HG03103 (cell line): ENCODE measurements at regions not wholly inside any gene's neighbourhood (a gene's known extent, or its start where the extent isn't known, plus 50 kb on each side); places are given as distances from the start of the nearest gene placed in this dataset.

Source experiments
- ATAC-seq: cut with Tn5 transposase; IDR thresholded peaks from one replicate; pipeline ENCODE4 v1.9.1; 2021; ENCODE audit warnings: low read depth; ENCODE audit not compliant: unreplicated experiment

GRCh38 chr9:85268131-85268530 lies 473.6 kb downstream of the AGTPBP1 start:
- ATAC-seq, result no peak

DNA sequence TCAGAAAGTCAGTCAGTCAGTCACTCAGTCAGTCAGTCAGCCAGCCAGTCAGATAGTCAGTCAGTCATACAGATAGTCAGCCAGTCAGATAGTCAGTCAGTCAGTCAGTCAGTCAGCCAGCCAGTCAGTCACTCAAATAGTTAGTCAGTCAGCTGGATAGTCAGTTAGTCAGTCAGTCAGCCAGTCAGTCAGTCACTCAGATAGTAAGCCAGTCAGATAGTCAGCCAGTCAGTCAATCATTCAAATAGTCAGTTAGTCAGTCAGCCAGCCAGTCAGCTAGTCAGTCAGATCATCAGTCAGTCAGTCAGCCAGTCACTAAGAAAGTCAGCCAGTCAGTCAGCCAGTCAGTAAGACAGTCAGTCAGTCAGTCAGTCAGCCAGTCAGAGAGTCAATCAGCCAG lies 477.1 kb downstream of the AGTPBP1 start:
- ATAC-seq, result no peak

DNA sequence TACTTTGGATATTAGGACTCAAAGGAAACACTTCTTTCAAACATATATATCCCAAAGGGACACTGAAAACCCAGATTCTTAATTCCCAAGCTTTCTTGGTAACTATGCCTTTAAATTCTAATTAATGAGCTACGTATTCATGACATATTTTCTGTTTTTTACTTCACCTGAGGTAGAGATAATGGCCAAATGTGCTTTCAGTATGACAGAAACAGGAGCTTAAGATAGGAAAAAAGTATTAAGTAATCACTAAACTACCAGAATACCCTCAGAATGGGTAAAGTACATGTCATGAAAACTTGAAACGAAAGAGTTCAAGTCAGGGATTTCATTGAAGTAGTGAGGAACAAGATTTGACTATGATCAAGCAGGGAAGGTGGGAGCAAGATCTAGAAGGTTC lies 478.5 kb downstream of the AGTPBP1 start:
- no peak for ATAC-seq

DNA sequence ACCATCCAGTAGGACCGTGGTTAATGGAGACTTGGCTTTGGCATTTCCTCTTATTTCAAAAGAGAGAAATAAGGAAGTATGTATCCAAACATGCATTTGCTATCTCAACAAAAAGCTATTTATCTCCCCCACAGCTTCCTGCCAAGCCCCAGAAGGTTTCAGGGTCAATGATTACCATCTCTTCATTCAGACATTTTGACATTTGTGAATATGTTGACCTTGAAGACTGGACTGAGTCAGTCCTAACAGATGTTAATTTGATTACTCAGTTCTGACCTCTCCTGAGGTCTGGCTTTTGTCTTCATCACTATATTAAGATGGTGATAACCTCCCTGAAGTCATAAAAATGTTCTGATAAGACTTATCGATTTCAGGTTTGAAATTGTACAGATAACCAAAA lies 479.4 kb downstream of the AGTPBP1 start:
- ATAC-seq, result no peak

DNA sequence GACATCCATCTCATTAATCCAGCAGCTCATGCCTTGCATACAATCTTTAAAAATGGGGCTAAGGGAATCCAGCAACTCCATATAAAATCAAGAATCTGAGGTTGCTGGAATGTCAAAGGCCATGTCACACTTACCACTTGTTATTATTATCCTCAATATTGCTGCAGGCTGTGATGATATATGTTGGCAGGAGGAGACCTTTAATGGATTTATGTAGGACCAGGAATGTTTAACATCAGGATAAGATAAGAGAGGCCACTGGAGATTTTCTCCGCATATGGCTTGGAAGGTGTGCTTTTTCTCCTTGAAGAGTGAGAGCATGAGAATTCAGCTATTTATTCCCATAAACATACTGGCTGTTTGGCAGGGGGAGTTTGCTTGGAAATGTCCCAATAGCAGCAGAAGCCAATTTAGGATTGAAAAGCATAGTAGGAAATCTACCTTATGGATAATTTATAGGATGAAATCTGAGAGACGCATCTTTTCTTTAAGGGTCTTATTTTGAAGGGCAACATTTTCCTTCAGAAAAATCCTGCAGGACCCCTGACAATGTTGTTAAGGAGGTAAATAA lies 481.4 kb downstream of the AGTPBP1 start:
- no peak for ATAC-seq

- ATAC-seq, result no peak
Observed at GRCh38 chr9:85258823-85259370, 482.9 kb downstream of the AGTPBP1 start.

DNA sequence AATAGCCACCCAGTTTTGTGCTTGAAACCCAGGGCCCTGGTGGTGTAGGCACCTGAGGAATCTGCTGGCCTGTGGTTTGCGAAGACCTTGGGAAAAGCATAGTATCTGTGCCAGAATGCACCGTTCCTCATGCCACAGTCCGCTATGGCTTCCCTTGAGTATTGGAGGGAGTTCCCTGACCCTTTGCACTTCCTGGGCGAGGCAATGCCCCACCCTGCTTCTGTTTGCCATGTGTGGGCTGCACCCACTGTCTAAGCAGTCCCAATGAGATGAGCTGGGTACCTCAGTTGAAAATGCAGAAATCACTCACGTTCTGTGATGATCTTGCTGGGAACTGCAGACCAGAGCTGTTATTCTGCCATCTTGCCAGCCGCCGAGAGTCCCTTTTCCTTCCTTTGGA lies 483.5 kb downstream of the AGTPBP1 start:
- no peak for ATAC-seq

DNA sequence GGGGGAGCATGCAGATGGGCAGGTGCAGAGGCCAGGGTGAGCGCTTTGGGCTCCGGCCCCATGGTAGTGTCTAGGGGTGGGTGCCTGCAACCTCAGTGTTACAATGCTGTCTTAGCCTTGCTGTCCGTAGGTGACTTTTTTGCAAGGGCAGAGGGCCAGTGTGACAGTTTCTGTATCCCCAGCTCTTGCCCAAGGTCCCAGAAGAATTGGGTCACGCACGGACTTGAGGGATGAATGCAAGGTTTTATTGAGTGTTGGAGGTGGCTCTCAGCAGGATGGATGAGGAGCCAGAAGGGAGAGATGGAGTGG lies 492.5 kb downstream of the AGTPBP1 start:
- no peak for ATAC-seq

- ATAC-seq, result no peak
Observed at GRCh38 chr9:85248514-85249312, 493.0 kb downstream of the AGTPBP1 start.

GRCh38 chr9:85246541-85246940 lies 495.2 kb downstream of the AGTPBP1 start:
- no peak for ATAC-seq

- ATAC-seq, result no peak
Observed at GRCh38 chr9:85244856-85245255, 496.9 kb downstream of the AGTPBP1 start.

GRCh38 chr9:85243977-85244376 lies 497.8 kb downstream of the AGTPBP1 start:
- ATAC-seq, result no peak

- ATAC-seq, result no peak
Observed at GRCh38 chr9:85237478-85237877, 504.3 kb downstream of the AGTPBP1 start.

DNA sequence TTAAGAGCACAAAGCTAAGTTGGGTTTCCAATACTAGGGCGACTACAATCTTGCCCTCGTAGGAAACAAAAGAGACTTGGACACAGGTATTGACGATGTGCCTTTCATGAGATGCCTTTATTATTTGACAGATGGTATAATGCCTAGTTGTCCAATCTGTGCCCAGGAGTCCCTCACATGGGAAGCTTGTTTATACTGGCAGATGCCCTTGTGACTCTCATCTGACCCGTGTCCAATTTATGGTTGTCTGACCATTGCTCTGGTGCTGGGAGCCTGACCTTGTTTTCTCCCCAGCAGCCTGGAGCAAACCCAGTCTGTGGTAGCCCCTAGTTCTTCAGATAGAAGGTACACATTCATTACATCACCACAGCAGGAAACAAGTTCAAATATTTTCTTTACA lies 511.7 kb downstream of the AGTPBP1 start:
- no peak for ATAC-seq

DNA sequence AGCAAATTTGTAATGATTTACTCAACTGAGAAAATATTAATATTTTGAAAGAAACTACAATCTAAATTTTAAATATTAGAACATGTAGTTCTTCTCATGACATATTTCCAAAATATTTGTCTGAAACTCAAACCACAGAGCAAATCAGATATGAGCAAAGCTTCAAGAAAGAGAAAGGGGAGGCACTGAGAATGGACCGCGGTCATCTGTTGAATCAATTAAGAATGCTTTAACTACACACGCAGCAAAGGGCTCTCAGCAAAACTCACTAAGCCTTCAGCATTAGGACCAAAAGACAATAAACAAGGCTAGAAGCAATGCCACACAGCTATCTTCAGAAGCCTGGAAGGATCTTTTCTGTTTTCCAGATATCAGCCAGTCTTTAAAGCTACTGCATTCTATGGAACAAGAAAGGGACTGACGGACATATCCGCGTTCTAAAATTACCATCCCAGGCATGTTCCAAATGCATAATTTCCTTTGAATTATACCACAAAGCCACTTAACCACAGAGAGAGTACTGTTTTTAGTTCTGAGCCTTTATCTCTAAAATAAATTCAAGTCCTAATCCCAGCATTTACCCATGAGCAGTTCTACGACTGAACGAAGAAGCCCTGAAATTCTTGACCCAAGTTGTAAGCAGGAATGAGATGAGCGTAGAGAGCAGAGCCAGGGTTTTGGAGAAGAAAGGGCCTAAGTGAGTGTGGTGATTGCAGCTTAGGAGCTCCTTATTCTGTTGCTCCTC lies 513.5 kb downstream of the AGTPBP1 start:
- no peak for ATAC-seq

GRCh38 chr9:85225180-85225579 lies 516.6 kb downstream of the AGTPBP1 start:
- ATAC-seq, result no peak

- no peak for ATAC-seq
Observed at GRCh38 chr9:85224729-85225128, 517.0 kb downstream of the AGTPBP1 start.

DNA sequence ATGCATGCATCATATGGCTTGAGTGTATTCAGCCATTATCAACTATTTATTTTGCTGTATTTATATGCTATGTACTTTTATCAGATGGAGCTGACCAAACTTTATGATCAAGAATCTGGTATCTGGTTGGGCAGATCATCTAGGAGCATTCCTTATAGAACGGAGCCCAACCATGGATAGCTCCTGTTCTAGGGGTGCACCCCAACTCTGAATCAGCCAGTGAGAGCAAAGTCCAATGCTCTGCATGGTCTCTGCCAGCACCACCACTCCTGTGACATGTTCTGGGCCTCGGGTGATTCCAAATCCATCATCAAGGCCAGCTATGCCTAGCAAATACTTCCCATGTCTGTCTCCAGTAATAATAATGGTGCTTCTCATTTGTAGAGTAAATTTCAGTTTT lies 517.5 kb downstream of the AGTPBP1 start:
- no peak for ATAC-seq

DNA sequence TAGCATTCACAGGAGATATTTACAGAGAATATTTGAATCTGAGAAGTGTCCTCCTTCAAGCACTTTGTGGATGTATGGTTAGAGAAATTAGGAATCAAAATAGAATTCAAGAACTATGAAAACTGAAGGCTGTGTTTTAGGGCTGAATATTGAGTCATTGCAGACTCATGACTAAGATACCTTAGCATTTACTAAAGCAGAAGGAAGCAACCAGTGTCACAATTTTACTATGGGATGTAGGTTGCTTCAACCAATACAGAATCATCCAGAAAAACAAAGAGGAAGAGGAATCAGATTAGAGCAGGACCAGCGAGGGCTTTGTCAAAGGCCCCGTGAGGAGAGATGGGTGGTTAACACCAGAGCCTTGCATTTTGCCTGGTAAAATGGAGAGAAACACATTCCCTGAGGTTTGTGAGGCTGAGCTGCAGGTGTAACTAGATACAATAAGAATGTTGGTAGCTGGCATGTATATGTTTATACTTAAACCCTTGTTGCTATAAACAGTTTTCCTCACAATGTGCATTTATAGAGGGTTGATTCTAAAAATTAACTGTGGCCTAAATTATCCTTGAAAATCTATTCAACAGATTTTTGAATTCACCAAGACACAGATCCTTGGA lies 518.1 kb downstream of the AGTPBP1 start:
- no peak for ATAC-seq

- ATAC-seq, result no peak
Observed at GRCh38 chr9:85216601-85217000, 525.2 kb downstream of the AGTPBP1 start.

- ATAC-seq, result no peak
Observed at GRCh38 chr9:85215961-85216360, 525.8 kb downstream of the AGTPBP1 start.
